ENCODE measurements at regions not wholly inside any gene's neighbourhood (a gene's known extent, or its start where the extent isn't known, plus 50 kb on each side); places are given as distances from the start of the nearest gene placed in this dataset.

GRCh38 chr11:112548641-112549040 is 288.0 kb upstream of the PLET1 start:
- TF ChIP-seq CTBP1 (IDR thresholded peaks at IDR 0.05; ENCODE audit: borderline replicate concordance) (no peak), BHLHE40 (IDR thresholded peaks at IDR 0.05; ENCODE audit: borderline replicate concordance) (no peak), ZNF384 (IDR thresholded peaks at IDR 0.05) (no peak), PKNOX1 (IDR thresholded peaks at IDR 0.05) (no peak), TARDBP (IDR thresholded peaks at IDR 0.05) (no peak), LEF1 (IDR thresholded peaks at IDR 0.05; ENCODE audit: borderline replicate concordance) (no peak), SUZ12 (IDR thresholded peaks at IDR 0.05) (no peak)
- ChIA-PET CTCF (no interaction called here), POLR2A (no interaction called here)
- no peak for DNase-seq (ENCODE audit: extremely low spot score)

GRCh38 chr11:112553205-112553731 is 292.6 kb upstream of the PLET1 start:
- CTCF ChIA-PET, result no interaction called here
- no peak for DNase-seq (ENCODE audit: extremely low spot score)
- POLR2A ChIA-PET, result no interaction called here
- TF ChIP-seq ZNF384 (IDR thresholded peaks at IDR 0.05), result no peak
- no peak for TF ChIP-seq BHLHE40 (IDR thresholded peaks at IDR 0.05; ENCODE audit: borderline replicate concordance)
- no peak for TF ChIP-seq NFRKB (IDR thresholded peaks at IDR 0.05)
- no peak for TF ChIP-seq FOXA1 (IDR thresholded peaks at IDR 0.05)
- TF ChIP-seq ARNT (IDR thresholded peaks at IDR 0.05), result no peak

DNA sequence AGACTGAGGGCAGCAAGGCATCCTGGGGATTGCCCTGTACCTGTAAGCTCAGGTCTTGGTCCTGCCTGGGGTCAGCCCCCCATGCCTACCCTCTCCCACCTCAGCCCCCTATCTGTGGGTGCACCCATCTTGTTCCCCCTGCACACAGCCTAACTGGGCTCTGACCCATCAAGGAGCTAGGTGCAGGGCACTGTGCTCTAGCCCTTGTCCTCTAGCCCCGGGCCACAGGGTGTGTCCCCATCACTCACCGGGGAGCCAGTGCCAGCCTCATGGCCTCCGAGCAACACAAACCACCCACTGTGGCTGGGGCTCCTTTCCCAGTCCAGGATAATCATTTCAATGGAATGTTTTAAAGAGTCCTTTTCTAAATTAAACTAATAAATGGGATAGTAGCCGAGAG is 293.9 kb upstream of the PLET1 start:
- no peak for DNase-seq (ENCODE audit: extremely low spot score)
- CTCF ChIA-PET, result interaction anchor here (1.1 kb wide), 1 partner anchor 266 kb away, joined by 4 read pairs; no protein-coding TSS in a partner anchor
- POLR2A ChIA-PET, result no interaction called here
- TF ChIP-seq ELF4 (IDR thresholded peaks at IDR 0.05) (no peak), FOXK2 (IDR thresholded peaks at IDR 0.05) (no peak), NFRKB (IDR thresholded peaks at IDR 0.05) (no peak), PKNOX1 (IDR thresholded peaks at IDR 0.05) (no peak), BHLHE40 (IDR thresholded peaks at IDR 0.05; ENCODE audit: borderline replicate concordance) (no peak), ARNT (IDR thresholded peaks at IDR 0.05) (no peak), ZNF384 (IDR thresholded peaks at IDR 0.05) (no peak), FOXA1 (IDR thresholded peaks at IDR 0.05) (no peak), HDGF (IDR thresholded peaks at IDR 0.05; ENCODE audit: borderline replicate concordance) (no peak), FOXM1 (IDR thresholded peaks at IDR 0.05; ENCODE audit: borderline replicate concordance) (no peak), SUZ12 (IDR thresholded peaks at IDR 0.05) (no peak), TARDBP (IDR thresholded peaks at IDR 0.05) (no peak), LEF1 (IDR thresholded peaks at IDR 0.05; ENCODE audit: borderline replicate concordance) (no peak), L3MBTL2 (conservative IDR thresholded peaks at IDR 0.05) (no peak), CTBP1 (IDR thresholded peaks at IDR 0.05; ENCODE audit: borderline replicate concordance) (no peak), SP1 (IDR thresholded peaks at IDR 0.05) (no peak)

DNA sequence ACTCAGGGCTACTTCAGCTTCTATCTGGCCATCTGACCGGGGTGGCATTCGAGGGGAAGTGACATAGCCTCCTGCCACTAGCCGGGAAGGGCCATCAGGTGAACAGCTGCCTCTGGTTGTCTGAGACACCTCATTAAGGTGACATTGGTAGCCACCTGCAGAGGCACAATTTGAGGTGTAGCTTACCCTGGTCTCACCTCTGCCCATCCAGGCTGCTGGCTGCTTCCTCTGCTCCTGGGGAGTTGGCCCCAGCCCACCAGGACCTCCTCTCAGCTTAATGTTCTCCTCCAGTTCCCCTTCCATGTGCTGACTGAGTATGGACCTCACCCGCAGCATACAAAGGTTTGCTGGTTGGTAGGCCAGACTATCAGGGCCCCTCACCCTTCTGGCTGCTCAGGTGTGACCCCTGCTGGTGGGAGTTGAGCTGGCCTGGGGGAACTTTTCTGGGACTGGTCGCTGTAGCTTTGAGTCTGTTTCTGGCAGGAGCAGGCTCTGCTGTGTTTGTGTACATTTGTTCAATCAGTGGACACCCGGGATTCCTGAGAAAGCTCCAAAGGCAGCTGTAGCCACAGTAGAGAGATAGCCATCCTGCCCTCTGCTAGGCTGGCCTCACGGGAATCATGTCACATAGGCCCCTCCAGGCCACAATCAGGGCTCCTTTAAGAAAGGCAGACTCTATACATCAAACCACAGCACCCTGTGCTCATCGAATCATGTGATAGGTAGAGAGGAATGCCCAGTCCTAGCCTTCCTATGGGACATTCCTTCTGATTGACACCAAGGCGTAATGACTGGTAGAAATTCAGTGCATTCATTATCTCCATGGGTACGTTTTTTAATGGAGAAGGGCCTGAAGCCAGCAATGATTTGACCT is 295.1 kb upstream of the PLET1 start:
- no peak for TF ChIP-seq HDGF (IDR thresholded peaks at IDR 0.05; ENCODE audit: borderline replicate concordance)
- no peak for TF ChIP-seq ZNF384 (IDR thresholded peaks at IDR 0.05)
- TF ChIP-seq CTBP1 (IDR thresholded peaks at IDR 0.05; ENCODE audit: borderline replicate concordance), result no peak
- no peak for TF ChIP-seq ELF4 (IDR thresholded peaks at IDR 0.05)
- no peak for TF ChIP-seq FOXK2 (IDR thresholded peaks at IDR 0.05)
- ChIA-PET POLR2A (no interaction called here), CTCF (interaction anchor here (0.5 to 1.8 kb wide), 20 partner anchors 9 to 828 kb away, joined by 3 to 9 read pairs (median 4); no protein-coding TSS in a partner anchor)
- peak; percentile 76 for DNase-seq (ENCODE audit: extremely low spot score)

- DNase-seq (ENCODE audit: extremely low spot score), result no peak
- CTCF ChIA-PET, result no interaction called here
- POLR2A ChIA-PET, result no interaction called here
- no peak for TF ChIP-seq CTBP1 (IDR thresholded peaks at IDR 0.05; ENCODE audit: borderline replicate concordance)
Observed at GRCh38 chr11:112558691-112559090, 298.0 kb upstream of the PLET1 start.

DNA sequence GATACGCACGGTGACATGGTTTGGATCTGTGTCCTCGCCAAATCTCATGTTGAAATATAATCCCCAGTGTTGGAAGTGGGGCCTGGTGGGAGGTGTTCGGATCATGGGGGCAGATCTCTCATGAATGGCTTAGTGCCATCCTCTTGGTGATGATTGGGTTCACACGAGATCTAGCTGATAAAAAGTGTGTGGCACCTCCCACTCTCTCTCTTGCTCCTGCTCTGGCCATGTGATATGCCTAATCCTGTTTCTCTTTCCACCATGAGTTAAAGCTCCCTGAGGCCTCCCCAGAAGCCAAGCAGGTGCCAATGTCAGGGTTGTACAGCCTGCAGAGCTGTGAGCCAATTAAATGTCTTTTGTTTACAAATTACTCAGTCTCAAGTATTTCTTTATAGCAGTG is 303.1 kb upstream of the PLET1 start:
- ChIA-PET POLR2A (no interaction called here), CTCF (interaction anchor here (0.8 to 1.6 kb wide), 4 partner anchors 8 to 725 kb away, joined by 3 to 9 read pairs (median 4); no protein-coding TSS in a partner anchor)

More for the DNA sequence above, 303.1 kb upstream of the PLET1 start:
- no peak for TF ChIP-seq SP1 (IDR thresholded peaks at IDR 0.05)
- TF ChIP-seq ARNT (IDR thresholded peaks at IDR 0.05), result no peak
- TF ChIP-seq PKNOX1 (IDR thresholded peaks at IDR 0.05), result no peak
- no peak for TF ChIP-seq FOXM1 (IDR thresholded peaks at IDR 0.05; ENCODE audit: borderline replicate concordance)
- no peak for TF ChIP-seq HDGF (IDR thresholded peaks at IDR 0.05; ENCODE audit: borderline replicate concordance)
- TF ChIP-seq SUZ12 (IDR thresholded peaks at IDR 0.05), result no peak
- no peak for TF ChIP-seq NFRKB (IDR thresholded peaks at IDR 0.05)
- TF ChIP-seq FOXK2 (IDR thresholded peaks at IDR 0.05), result no peak
- no peak for TF ChIP-seq LEF1 (IDR thresholded peaks at IDR 0.05; ENCODE audit: borderline replicate concordance)
- TF ChIP-seq L3MBTL2 (conservative IDR thresholded peaks at IDR 0.05), result no peak
- no peak for TF ChIP-seq ZNF384 (IDR thresholded peaks at IDR 0.05)
- DNase-seq (ENCODE audit: extremely low spot score), result no peak
